ELF-1 (cell line): ENCODE measurements at regions not wholly inside any gene's neighbourhood (a gene's known extent, or its start where the extent isn't known, plus 50 kb on each side); places are given as distances from the start of the nearest gene placed in this dataset.
"Not testable (repeated sequence)": the region's sequence is repeated elsewhere in the genome, so short reads cannot be mapped to it uniquely, and the experiment has no call there.

ENCODE experiments used
- DNase-seq: peaks from one replicate; pipeline ENCODE4 v3.0.0-alpha.2; 2016; ENCODE audit warnings: low read depth, low spot score

GRCh38 chr10:118805146-118805545 is 50.4 kb upstream of the CACUL1 start:
- no peak for DNase-seq

DNA sequence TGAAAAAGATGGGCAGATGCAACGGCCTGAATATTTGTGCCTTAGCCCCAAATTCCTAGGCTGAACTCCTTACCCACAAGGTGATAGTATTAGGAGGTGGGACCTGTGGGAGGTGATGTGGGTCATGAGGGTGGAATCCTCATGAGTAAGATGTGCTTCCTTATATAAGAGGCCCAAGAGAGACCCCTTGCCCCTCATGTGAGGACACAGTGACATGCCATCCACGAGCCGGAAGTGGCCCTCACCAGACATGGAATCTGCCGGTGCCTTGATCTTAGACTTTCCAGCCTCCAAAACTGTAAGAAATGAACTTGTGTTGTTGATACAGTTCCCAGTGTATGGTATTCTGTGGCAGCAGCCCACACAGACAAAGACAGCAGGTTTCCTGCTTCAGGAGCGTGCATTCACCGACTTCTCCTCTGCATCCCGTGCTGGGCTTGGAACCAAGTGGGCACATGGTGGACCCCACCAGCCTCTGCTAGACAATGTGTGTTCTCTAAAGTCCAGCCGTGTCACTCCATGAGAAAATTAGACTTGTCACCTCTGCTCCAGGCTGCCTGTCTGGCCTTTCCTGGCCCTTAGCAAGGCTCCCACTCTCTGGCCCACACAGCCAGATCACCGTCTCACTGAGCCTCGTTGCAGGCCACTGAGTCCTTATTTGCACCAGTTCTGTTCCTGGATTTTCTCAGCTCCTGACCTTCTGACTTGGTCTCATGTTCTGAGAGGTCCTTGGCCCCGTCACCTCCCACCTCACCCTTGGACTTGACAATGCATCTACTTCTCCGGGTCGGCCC is 52.9 kb upstream of the CACUL1 start:
- no peak for DNase-seq

DNA sequence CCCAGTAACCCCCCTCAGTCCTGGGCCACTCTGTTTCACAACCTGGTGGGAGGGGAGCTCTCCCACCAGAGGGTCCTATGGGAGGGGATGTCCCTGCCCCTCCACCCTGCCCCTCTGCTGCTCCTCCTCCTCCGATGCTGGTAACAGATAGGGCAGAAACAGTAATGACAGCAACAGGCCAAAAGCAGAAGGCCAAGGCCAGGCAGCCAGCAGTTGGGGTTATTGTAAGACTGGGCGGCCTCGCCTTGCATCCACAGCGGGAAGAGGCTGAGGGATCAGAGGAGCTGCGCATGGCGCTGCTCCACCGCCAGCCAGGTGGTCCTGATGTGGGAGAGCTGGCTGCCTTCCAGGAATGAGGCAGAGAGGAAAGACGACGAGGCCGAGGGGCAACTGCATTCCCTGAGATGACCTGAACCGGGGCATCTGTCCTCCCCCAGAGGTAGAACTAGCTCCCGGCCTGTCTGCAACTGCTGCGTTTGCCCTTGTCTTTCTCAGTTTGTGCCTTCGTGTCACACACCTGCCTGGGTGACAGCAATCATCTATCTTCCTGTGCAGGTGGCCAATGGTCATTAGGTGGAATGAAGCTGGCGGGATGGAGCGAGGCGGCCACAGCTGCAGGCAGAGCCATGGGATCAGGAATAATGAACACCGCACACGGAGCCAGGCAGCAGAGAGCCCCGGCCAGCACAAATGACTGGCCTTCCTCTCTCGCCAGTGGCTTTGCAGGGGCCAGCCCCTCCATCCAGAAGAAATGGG is 54.0 kb upstream of the CACUL1 start:
- no peak for DNase-seq

- no peak for DNase-seq
Observed at GRCh38 chr10:118809357-118810220, 54.8 kb upstream of the CACUL1 start.

GRCh38 chr10:118810796-118811505 is 56.2 kb upstream of the CACUL1 start:
- no peak for DNase-seq

- no peak for DNase-seq
Observed at GRCh38 chr10:118811675-118812392, 57.1 kb upstream of the CACUL1 start.

- no peak for DNase-seq
Observed at GRCh38 chr10:118812393-118812740, 57.6 kb upstream of the CACUL1 start.

GRCh38 chr10:118813001-118813400 is 58.2 kb upstream of the CACUL1 start:
- DNase-seq: not testable (repeated sequence)

DNA sequence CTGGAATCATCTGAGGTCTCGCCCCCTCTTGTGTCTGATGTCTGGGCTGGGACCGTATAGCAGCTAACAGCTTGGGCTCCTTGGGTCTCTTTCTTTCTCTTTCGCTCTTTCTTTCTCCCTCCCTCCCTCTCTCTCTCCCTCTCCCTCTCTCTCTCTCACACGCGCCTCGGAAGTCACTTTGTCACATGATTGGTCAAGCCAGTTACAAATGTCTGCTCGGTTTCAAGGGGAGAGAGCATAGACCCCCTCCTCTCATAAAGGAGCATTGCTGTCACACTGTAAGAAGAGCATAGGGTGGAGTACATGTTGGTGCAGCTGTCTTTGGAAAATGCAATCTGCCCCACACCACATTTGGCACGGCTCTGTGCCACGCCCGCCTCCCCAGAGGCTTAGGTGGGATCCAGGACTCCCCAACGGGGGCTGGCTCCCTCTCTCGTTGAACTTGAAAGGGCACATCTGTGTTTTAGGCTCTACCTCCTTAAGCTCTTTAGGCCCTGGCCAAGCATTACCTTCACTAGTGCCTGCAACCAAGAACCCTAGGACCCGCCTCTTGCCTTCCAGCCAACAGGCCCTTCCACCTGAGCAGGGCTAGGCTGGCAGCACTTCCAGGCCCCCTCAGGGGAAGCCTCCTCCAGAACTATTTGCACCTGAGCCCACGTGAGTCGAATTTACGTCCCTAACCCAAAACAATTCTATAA is 61.9 kb upstream of the CACUL1 start:
- no peak for DNase-seq

GRCh38 chr10:118817328-118818068 is 62.7 kb upstream of the CACUL1 start:
- no peak for DNase-seq

- no peak for DNase-seq
Observed at GRCh38 chr10:118818621-118819221, 64.0 kb upstream of the CACUL1 start.

DNA sequence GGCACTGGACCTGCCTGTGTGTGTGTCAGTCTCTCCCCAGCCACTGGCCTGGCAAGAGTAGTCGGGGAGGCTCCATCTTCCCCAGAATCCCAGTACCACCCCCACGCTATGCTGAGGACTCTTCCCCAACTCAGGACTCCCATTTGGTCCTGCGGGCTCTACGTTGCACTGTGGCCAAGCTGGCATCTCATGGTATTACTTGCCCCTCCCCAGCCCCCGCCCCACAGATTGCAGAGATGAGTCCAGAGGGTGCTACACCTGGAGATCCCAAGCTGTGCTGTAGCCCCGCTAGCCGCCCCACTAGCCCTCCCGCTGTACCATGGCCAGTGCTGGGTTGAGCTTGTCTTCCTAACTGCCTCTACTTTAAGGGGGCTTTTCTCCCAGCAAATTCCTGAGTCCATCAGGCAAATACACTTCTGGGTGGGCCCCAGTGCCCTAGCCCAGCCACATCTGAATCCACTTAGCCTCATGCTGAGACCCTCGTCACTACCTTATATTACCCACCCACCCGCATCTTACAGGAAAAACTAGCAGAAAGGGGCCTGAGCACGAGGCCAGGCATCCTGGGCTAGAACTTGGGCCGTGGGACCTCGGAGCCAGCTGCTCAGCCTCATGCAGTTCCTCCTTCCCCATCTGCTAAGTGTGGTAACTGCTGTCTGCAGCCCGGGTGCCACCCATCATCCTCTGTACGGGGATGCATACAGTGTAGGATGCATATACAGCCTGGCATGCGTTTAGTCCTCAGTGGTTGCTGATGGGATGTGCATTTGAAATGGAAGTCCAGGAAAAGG is 65.8 kb upstream of the CACUL1 start:
- no peak for DNase-seq

DNA sequence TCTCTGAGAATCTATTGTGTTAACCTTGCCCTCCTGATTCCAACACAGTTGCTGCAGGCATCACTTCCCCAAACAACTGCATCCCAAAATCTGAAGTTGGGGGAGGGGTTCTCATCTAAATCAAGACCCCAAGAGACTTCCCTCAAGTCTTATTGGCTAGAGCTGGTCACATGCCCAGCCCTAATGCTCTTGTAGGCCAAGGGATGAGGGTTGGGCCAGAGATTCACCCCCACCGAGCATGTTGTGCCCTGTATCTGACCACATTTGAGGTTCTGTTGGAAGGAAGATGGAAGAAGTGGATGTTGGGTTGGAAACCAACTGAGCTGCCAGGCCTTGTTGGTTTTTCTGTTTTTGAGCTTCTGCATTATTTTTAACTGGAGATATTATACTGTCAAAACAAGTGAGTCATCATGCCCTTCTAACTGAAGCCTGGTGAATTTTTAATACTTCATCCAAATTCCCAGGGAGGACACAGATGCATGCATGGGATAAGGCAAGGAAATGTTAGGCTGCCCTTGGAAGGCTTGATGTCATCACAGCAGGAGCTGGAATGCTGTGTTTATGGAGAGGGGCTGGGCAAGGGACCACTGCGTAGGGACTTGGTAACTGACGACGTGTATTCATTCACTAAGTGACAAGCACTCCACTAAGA is 68.6 kb upstream of the CACUL1 start:
- DNase-seq: no peak

DNA sequence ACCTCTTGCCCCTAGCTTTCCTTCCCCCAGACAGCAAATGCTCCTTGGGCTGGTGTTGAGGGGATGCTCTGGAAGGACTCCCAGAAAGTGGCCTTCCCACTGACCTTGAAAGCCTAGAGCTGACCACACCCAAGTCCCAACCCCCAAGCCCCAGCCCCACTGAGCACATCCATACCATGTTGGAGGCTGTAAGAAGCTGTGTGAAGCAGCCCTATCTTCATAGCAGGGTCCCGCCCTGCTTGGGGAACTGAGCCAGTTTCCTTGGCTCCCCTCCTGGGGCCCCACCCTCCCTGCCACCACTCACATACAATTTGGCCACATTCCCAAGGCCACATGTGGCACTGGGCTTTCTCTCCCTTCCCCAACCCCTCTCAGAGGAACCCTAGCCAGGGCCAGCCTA is 72.3 kb upstream of the CACUL1 start:
- no peak for DNase-seq

GRCh38 chr10:118827466-118828155 is 72.8 kb upstream of the CACUL1 start:
- no peak for DNase-seq

GRCh38 chr10:118832241-118832651 is 77.5 kb upstream of the CACUL1 start:
- DNase-seq: no peak

GRCh38 chr10:118834370-118834769 is 79.6 kb upstream of the CACUL1 start:
- DNase-seq: not testable (repeated sequence)
